Cerebellar cortex (tissue), 1 donor: ENCODE measurements at regions not wholly inside any gene's neighbourhood (a gene's known extent, or its start where the extent isn't known, plus 50 kb on each side); places are given as distances from the start of the nearest gene placed in this dataset.
"Not testable (repeated sequence)": the region's sequence is repeated elsewhere in the genome, so short reads cannot be mapped to it uniquely, and the experiment has no call there.

Experiments
- DNase-seq: peaks from one replicate; pipeline ENCODE4 v3.0.0-alpha.2; 2015; ENCODE audit warnings: low spot score

GRCh38 chr16:9014389-9014788 lies 50.7 kb upstream of the USP7 start:
- no peak for DNase-seq

GRCh38 chr16:9015489-9015888 lies 51.8 kb upstream of the USP7 start:
- DNase-seq = no peak

GRCh38 chr16:9016005-9016404 lies 52.3 kb upstream of the USP7 start:
- not testable (repeated sequence) for DNase-seq

GRCh38 chr16:9016824-9017223 lies 53.1 kb upstream of the USP7 start:
- DNase-seq = no peak

GRCh38 chr16:9027070-9027799 lies 63.5 kb upstream of the USP7 start:
- no peak for DNase-seq

- DNase-seq = not testable (repeated sequence)
Observed at GRCh38 chr16:9028491-9028890, 63.0 kb upstream of the HAPSTR1 start.

- no peak for DNase-seq
Observed at GRCh38 chr16:9031107-9031506, 60.3 kb upstream of the HAPSTR1 start.

- peak; percentile 73 for DNase-seq
Observed at GRCh38 chr16:9033125-9033830, 58.2 kb upstream of the HAPSTR1 start.

- no peak for DNase-seq
Observed at GRCh38 chr16:9034056-9034455, 57.4 kb upstream of the HAPSTR1 start.

GRCh38 chr16:9035996-9036395 lies 55.4 kb upstream of the HAPSTR1 start:
- no peak for DNase-seq

GRCh38 chr16:9039210-9039609 lies 52.2 kb upstream of the HAPSTR1 start:
- DNase-seq = no peak

GRCh38 chr16:9040800-9041412 lies 50.5 kb upstream of the HAPSTR1 start:
- DNase-seq = no peak
